ENCODE measurements at regions not wholly inside any gene's neighbourhood (a gene's known extent, or its start where the extent isn't known, plus 50 kb on each side); places are given as distances from the start of the nearest gene placed in this dataset.

GRCh38 chr14:71576472-71576871 is 355.8 kb upstream of the RGS6 start:
- no peak for TF ChIP-seq CTCF (IDR thresholded peaks at IDR 0.05)
- no peak for TF ChIP-seq POLR2A (IDR thresholded peaks at IDR 0.05)

Measured in right lobe of liver (tissue), 4 donors.